AG08395 (cell line): ENCODE measurements at regions not wholly inside any gene's neighbourhood (a gene's known extent, or its start where the extent isn't known, plus 50 kb on each side); places are given as distances from the start of the nearest gene placed in this dataset.
A peak's percentile ranks its signal among the peaks of the same experiment; 100 is the strongest.
"Not testable (repeated sequence)": the region's sequence is repeated elsewhere in the genome, so short reads cannot be mapped to it uniquely, and the experiment has no call there.

ENCODE experiments used
- DNase-seq: peaks from one replicate; pipeline ENCODE4 v3.0.0; 2012; ENCODE audit warnings: mixed read lengths, low spot score

GRCh38 chr21:33121715-33122475 lies 52.0 kb downstream of the OLIG1 start:
- DNase-seq: peak; percentile 15

DNA sequence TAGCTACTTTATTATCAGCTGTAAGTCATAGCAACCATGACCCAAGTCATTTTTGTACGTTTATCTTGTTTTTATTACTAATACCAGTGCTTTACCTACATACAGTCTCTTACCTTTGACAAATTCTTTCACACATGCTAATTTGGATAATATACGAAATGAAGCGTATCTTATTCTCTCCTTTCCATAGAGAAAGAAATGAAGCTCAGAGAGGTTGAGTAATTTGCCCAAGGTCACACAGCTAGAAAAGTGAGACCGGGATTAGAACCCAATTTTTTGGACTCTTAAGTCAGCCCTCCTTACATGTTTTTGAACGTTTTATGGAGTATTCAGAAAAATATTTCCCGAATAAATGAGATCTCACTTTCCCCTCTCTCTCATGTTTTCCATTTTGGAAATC lies 52.6 kb downstream of the OLIG1 start:
- no peak for DNase-seq

GRCh38 chr21:33123374-33124123 lies 53.6 kb downstream of the OLIG1 start:
- no peak for DNase-seq

GRCh38 chr21:33124889-33125288 lies 54.9 kb downstream of the OLIG1 start:
- no peak for DNase-seq

- DNase-seq: no peak
Observed at GRCh38 chr21:33125680-33126375, 55.9 kb downstream of the OLIG1 start.

DNA sequence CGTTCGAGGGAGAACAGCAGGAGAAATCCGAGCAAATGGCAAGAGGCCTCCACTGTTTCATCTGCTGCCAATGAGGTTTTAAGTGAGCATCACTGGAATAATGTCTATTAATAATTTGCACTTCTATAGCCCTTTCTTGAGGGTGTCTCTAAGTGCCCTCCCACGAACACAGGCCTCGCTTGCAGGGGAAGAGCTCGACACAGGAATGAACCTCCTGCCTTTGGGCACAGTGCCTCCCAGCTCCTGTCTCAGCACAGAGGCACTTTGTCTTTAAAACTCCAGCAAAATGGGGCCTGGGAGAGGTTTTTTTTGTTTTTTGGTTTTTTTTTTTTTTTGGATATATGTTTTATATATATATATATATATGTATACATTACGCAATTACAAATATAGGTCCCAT lies 56.6 kb downstream of the OLIG1 start:
- no peak for DNase-seq

DNA sequence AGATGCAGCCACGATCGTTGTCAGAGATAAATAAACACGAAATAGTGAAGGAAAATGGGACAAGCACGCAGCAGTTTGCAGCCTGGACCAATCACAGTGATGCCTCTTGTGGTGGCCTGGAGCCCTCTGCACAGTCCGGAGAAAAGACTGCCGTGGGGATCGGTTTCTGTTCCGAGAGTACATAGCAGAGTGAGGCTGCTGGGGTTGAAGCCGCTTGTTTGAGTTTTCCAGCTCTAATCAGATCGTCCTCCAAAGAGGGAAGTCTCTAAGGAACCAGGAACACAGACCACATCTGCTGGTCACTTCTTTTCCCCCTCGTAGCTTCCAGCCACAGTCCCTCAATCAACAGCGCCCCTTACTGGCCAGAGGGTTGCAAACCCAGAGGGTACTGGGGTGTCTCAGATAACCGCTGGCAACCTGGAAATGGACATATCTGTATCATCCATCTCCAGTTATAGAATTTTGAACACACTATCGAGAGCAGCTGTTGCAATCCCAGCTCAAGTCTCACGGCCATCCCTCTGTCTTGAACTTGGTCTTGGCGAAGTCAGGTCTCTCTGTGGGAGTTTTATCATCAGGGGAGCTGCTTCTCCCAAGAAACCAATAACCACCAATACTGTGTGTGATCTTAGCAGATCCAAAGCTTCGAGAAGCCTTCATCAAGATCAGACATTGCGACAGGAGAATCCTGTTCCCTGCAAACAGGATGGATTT lies 57.4 kb downstream of the OLIG1 start:
- peak; percentile 81 for DNase-seq

GRCh38 chr21:33127868-33128242 lies 57.9 kb downstream of the OLIG1 start:
- DNase-seq: no peak

DNA sequence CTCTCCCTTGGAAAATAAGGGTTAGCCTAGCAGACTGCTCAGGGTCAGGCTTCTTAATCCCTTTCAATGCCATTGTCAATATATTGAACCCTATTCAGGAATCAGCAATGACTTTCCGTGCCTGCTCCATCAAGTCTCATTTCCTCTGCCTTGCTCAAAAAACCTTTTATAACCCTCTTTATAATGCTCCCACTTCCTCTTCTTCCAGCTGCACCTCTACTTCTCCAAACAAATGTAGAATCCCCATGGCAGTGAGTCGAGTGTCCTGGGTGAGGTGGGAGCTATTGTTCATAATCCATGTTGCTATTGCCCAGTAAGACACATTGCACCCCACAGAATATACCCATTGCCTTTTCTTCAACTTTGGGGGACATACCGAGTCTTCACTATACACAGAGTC lies 58.6 kb downstream of the OLIG1 start:
- no peak for DNase-seq

DNA sequence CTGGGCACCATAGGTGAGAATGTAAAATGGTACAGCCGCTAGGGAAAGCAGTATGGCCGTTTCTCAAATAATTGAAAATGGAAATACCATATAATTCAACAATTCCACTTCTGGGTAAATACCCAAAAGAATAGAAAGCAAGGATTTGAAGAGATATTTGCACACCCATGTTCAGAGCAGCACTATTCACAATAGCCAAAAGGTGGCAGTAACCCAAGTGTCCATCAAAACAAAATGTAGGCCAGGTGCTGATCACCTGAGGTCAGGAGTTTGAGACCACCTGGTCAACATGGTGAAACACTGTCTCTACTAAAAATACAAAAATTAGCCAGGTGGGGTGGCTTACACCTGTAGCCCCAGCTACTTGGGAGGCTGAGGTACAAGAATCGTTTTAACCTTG lies 62.1 kb downstream of the OLIG1 start:
- DNase-seq: no peak

DNA sequence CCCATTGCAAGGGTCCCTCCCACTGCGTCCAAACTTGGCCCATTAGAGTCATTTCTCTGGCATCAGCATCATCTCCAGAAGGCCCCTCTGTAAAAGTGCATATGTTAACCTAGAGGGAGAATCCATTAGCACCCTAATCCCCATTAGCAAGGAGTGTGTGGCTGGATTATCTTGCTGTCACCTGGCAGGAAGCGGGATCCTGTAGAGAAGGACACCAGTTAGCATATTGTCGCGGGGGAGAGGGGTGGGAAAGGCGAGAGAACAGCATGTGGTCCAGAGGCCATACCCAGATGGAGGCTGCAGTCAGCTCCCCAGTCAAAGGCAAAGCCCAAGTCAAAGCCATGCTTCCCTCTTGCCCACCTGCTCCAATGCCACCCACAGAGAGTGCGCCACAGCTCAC lies 64.0 kb downstream of the OLIG1 start:
- DNase-seq: no peak

DNA sequence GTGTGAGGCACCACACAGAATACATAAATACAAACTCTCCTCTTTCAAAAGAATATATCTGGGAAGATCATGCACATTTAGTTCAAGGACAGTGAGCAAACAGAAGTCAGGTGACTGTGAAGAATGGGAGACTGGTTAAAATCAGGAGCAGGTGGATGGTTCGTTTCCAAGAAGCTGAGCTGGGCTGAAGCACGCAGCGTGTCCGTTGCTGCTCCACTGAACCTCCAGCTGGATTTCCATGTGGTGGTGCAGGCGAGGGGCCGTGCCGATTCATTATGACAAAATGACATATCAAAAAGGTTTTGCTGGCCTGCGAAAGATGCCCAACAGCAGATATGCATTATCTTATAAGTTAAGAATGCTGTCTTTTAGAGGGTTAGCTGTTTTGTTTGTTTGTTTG lies 66.0 kb downstream of the OLIG1 start:
- no peak for DNase-seq

DNA sequence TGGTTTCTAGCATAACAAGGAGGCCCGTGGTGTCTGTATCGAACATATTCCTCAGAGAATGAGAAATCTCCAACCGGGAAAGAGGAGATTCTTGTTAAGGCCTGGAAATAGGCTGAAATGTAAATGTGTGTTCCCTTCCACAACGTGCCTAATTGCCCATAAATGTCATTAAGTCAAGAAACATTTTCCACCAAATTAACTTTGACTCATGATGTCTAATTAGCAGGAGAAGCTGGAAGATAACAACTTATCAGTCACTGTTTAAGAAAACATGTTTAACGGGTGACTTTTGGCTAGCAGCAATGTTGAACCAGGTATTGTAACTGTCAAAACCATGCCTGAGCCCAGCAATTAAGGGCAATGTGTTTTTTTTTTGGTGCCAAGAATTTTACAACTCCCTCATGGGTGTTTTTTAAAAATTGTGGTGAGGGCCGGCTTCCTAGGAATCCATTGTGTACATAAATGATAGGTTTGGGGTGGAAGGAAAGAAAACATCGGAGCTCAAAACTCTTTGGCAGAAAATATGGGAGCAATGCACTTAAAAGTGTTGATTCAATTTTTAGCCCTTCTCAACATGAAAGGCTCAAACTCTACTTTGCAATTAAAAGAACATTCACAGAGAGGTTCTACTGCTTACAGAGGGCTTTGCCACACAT lies 67.0 kb downstream of the OLIG1 start:
- DNase-seq: no peak

GRCh38 chr21:33139084-33139483 lies 69.1 kb downstream of the OLIG1 start:
- no peak for DNase-seq

DNA sequence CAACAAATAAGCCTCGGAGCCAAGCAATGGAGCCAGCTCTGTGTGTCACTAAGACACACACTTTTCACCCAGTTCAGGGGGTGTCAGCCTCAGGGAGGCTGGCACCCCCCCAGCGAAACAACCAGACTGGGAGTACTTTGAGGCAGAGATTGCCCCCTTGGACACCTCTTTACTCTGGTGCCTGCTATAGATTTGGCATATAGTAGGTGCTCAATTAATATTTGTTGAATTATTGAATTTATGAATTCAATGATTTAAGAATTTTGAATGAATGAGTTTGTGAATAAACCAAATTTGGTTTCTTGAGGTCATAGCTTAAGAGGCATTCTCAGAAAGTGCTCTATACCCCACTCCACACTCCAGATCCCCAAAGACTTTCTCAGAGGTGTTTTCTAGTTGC lies 70.3 kb downstream of the OLIG1 start:
- no peak for DNase-seq

GRCh38 chr21:33146467-33146866 lies 76.5 kb downstream of the OLIG1 start:
- DNase-seq: no peak

DNA sequence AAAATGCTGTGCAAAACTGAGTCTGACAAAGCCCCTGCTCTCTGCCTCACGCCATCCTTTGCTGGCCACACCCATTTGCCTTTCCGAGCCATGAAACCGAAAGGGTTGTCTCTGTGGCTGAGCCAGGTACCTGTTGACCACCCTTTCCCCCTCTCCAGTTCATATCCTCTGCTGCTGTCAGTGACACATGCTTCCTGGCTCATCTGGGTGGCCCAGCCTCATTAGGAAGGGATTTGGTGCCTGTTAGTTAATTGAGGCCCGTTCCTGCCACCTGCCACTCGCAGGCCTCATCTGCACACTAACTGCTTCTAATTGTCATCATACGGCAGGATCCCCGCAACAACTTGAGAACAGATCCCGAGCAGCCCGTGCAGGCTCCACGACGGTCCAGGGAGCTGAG lies 79.2 kb downstream of the OLIG1 start:
- no peak for DNase-seq

DNA sequence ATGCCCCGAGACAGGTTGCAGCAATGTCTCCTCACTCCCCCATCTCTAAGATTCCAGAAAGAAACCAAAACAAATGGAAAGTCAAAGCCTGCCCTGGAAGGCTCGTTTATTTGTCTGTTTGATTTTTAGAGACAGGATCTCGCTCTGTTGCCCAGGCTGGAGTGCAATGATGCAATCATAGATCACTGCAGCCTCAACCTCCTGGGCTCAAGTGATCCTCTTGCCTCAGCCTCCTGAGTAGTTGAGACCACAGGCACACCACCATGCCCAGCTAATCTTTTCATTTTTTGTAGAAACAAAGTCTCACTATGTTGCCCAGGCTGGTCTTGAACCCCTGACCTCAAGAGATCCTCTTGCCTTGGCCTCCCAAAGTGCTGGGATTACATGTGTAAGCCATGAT lies 78.8 kb upstream of the IFNAR2 start:
- not testable (repeated sequence) for DNase-seq

GRCh38 chr21:33151941-33152731 lies 77.6 kb upstream of the IFNAR2 start:
- DNase-seq: no peak

DNA sequence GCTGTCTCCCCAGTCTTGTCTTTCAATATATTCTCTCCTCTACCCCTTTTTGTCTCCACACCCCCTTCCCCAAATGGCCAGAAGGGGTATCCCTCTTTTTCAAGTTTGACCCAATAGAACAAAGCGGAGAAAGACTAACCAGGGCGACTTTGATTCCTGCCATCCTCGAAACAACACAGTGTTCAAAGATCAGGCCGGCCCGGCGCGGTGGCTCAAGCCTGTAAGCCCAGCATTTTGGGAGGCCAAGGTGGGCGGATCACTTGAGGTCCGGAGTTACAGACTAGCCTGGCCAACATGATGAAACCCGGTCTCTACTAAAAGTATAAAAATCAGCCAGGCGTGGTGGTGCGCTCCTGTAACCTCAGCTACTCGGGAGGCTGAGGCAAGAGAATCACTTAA lies 77.0 kb upstream of the IFNAR2 start:
- DNase-seq: no peak

- DNase-seq: no peak
Observed at GRCh38 chr21:33155005-33155404, 74.7 kb upstream of the IFNAR2 start.
